ENCODE measurements at regions not wholly inside any gene's neighbourhood (a gene's known extent, or its start where the extent isn't known, plus 50 kb on each side); places are given as distances from the start of the nearest gene placed in this dataset.

GRCh38 chr11:26268980-26269660, 62.8 kb upstream of the ANO3 start:
- DNase-seq (ENCODE audit: low read depth in 1 of 2, low spot score in 1 of 2), result no peak
- Histone ChIP-seq H3K27me3 (ENCODE audit: insufficient read depth, poor library complexity, severe bottlenecking) (no peaks in the 10 kb centered on the region), H3K27ac (replicated peaks) (no peak overlapping the region), H3K4me3 (replicated peaks; ENCODE audit: insufficient read depth, low read length) (no peak overlapping the region)
- TF ChIP-seq GABPA (IDR thresholded peaks at IDR 0.05; ENCODE audit: low read depth), result no peak
- TF ChIP-seq, protein P1, sequence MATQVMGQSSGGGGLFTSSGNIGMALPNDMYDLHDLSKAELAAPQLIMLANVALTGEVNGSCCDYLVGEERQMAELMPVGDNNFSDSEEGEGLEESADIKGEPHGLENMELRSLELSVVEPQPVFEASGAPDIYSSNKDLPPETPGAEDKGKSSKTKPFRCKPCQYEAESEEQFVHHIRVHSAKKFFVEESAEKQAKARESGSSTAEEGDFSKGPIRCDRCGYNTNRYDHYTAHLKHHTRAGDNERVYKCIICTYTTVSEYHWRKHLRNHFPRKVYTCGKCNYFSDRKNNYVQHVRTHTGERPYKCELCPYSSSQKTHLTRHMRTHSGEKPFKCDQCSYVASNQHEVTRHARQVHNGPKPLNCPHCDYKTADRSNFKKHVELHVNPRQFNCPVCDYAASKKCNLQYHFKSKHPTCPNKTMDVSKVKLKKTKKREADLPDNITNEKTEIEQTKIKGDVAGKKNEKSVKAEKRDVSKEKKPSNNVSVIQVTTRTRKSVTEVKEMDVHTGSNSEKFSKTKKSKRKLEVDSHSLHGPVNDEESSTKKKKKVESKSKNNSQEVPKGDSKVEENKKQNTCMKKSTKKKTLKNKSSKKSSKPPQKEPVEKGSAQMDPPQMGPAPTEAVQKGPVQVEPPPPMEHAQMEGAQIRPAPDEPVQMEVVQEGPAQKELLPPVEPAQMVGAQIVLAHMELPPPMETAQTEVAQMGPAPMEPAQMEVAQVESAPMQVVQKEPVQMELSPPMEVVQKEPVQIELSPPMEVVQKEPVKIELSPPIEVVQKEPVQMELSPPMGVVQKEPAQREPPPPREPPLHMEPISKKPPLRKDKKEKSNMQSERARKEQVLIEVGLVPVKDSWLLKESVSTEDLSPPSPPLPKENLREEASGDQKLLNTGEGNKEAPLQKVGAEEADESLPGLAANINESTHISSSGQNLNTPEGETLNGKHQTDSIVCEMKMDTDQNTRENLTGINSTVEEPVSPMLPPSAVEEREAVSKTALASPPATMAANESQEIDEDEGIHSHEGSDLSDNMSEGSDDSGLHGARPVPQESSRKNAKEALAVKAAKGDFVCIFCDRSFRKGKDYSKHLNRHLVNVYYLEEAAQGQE (IDR thresholded peaks at IDR 0.05; ENCODE audit: insufficient replicate concordance, low read depth), result no peak
- no peak for TF ChIP-seq SPI1 (IDR thresholded peaks at IDR 0.05; ENCODE audit: borderline replicate concordance, low read depth)

GRCh38 chr11:26271666-26272065, 60.3 kb upstream of the ANO3 start:
- Histone ChIP-seq H3K27me3 (ENCODE audit: insufficient read depth, poor library complexity, severe bottlenecking) (no peaks in the 10 kb centered on the region), H3K4me3 (replicated peaks; ENCODE audit: insufficient read depth, low read length) (no peak overlapping the region), H3K27ac (replicated peaks) (no peak overlapping the region)
- DNase-seq (ENCODE audit: low read depth in 1 of 2, low spot score in 1 of 2), result no peak
- no peak for TF ChIP-seq SPI1 (IDR thresholded peaks at IDR 0.05; ENCODE audit: borderline replicate concordance, low read depth)
- TF ChIP-seq, protein P1 (IDR thresholded peaks at IDR 0.05; ENCODE audit: insufficient replicate concordance, low read depth), result no peak
- no peak for TF ChIP-seq POLR2AphosphoS5 (IDR thresholded peaks at IDR 0.05; ENCODE audit: low read depth)
- no peak for TF ChIP-seq CTCF (IDR thresholded peaks at IDR 0.05; ENCODE audit: insufficient read depth, low read length)
- no peak for TF ChIP-seq GABPA (IDR thresholded peaks at IDR 0.05; ENCODE audit: low read depth)

- Histone ChIP-seq H3K4me3 (replicated peaks; ENCODE audit: insufficient read depth, low read length) (no peak overlapping the region), H3K27ac (replicated peaks) (no peak overlapping the region), H3K27me3 (ENCODE audit: insufficient read depth, poor library complexity, severe bottlenecking) (no peaks in the 10 kb centered on the region)
- peak; percentile 18 to 36 for DNase-seq (ENCODE audit: low read depth in 1 of 2, low spot score in 1 of 2)
- no peak for TF ChIP-seq SPI1 (IDR thresholded peaks at IDR 0.05; ENCODE audit: borderline replicate concordance, low read depth)
- no peak for TF ChIP-seq GABPA (IDR thresholded peaks at IDR 0.05; ENCODE audit: low read depth)
- TF ChIP-seq, protein P1 (IDR thresholded peaks at IDR 0.05; ENCODE audit: insufficient replicate concordance, low read depth), result no peak
- TF ChIP-seq POLR2AphosphoS5 (IDR thresholded peaks at IDR 0.05; ENCODE audit: low read depth), result no peak
- peak; percentile 77 for TF ChIP-seq CTCF (IDR thresholded peaks at IDR 0.05; ENCODE audit: insufficient read depth, low read length)
Observed at GRCh38 chr11:26276798-26277424, 55.0 kb upstream of the ANO3 start.
